ENCODE measurements at regions not wholly inside any gene's neighbourhood (a gene's known extent, or its start where the extent isn't known, plus 50 kb on each side); places are given as distances from the start of the nearest gene placed in this dataset.

DNA sequence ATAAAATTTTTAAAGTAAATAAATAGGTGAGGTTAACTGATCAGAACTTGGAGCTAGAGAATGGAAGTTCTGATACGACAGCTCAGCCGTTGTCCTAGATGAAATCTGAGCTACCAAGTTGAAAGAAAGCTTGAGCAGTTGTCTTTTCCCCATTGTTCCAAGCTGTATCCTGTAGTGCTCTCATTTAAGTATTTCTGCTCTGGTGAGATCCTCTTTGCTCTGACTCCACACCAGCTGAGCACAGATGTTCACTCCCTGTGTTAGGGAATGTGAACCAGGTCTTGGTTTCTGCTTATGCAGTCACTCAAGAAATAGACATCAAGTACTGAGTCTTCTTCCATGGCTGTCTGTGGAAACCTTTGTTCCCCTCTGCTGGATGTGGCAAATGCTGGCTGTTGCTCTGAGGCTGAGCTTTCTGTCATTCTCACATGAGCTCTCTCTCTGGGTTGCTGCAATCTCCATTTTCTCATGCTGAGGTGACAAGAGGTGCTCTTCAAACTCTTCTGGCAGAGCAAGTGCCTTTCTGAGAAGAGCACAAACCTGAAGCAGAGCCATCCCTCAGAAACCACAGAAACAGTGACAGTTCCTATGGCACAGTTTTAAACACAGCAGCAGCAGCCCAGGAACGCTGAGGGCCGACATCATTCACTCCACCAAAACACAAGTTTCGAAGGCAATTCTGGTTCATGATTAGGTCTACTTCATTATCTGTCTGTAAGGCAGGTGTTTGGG is 194.1 kb downstream of the SP3 start:
- TF ChIP-seq POLR2A (IDR thresholded peaks at IDR 0.05; ENCODE audit: low read depth, low read length) = no peak
- no peak for TF ChIP-seq POLR2AphosphoS5 (IDR thresholded peaks at IDR 0.05; ENCODE audit: low read depth, low read length)
- no peak for TF ChIP-seq TAF1 (IDR thresholded peaks at IDR 0.05; ENCODE audit: borderline replicate concordance, low read depth, low read length)

Measured in GM12892 (cell line).